GM23338 (cell line): ENCODE measurements at regions not wholly inside any gene's neighbourhood (a gene's known extent, or its start where the extent isn't known, plus 50 kb on each side); places are given as distances from the start of the nearest gene placed in this dataset.

Source experiments
- ATAC-seq: fragments of 200-7000 bp; cut with Tn5 transposase; 3 replicates; pipeline ENCODE4 v1.9.1; 2020
- DNase-seq: peaks from one replicate; pipeline ENCODE4 v3.0.0-alpha.2; 2015; ENCODE audit warnings: low spot score
- H2AFZ ChIP-seq: fragments of 200-600 bp; sonication (generic); 2 replicates; pipeline ENCODE4 v1.8.0; 2016; ENCODE audit warnings: antibody characterized with exemption, mild to moderate bottlenecking, moderate library complexity
- H3F3A ChIP-seq: fragments of 200-600 bp; sonication (generic); replicated peaks from 2 replicates; pipeline ENCODE4 v1.8.0; 2017; ENCODE audit warnings: antibody characterized with exemption, mixed run types, low read depth
- H3K27ac ChIP-seq: fragments of 200-600 bp; sonication (generic); 2 replicates; pipeline ENCODE4 v1.6.1; 2016; ENCODE audit warnings: low read depth
- H3K27me3 ChIP-seq: fragments of 200-600 bp; sonication (generic); 2 replicates; pipeline ENCODE4 v1.8.0; 2016; ENCODE audit warnings: mild to moderate bottlenecking, mixed run types, moderate library complexity; ENCODE audit not compliant: insufficient read depth
- H3K36me3 ChIP-seq: fragments of 200-600 bp; sonication (generic); 2 replicates; pipeline ENCODE4 v1.8.0; 2016; ENCODE audit warnings: mild to moderate bottlenecking; ENCODE audit not compliant: insufficient read depth
- H3K4me1 ChIP-seq: fragments of 200-600 bp; sonication (generic); 2 replicates; pipeline ENCODE4 v1.8.0; 2016; ENCODE audit warnings: mild to moderate bottlenecking, moderate library complexity; ENCODE audit not compliant: insufficient read depth
- H3K4me2 ChIP-seq: fragments of 200-600 bp; sonication (generic); 2 replicates; pipeline ENCODE4 v1.7.1; 2017; ENCODE audit warnings: mixed run types
- H3K4me3 ChIP-seq: fragments of 200-600 bp; sonication (generic); 2 replicates; pipeline ENCODE4 v1.6.1; 2016; ENCODE audit warnings: mixed run types
- H3K79me2 ChIP-seq: fragments of 200-600 bp; sonication (generic); replicated peaks from 2 replicates; pipeline ENCODE4 v1.8.0; 2017; ENCODE audit warnings: mild to moderate bottlenecking; ENCODE audit not compliant: insufficient read depth
- H3K9me2 ChIP-seq: fragments of 200-600 bp; sonication (generic); 2 replicates; pipeline ENCODE4 v1.8.0; 2017; ENCODE audit not compliant: insufficient read depth
- H4K20me1 ChIP-seq: fragments of 200-600 bp; sonication (generic); replicated peaks from 2 replicates; pipeline ENCODE4 v1.8.0; 2017; ENCODE audit warnings: mild to moderate bottlenecking; ENCODE audit not compliant: insufficient read depth
- H3K27ac Mint-ChIP-seq: 2 replicates; pipeline ENCODE4 v1.8.0; 2020; ENCODE audit warnings: inconsistent platforms, mild to moderate bottlenecking, moderate library complexity, mixed read lengths
- H3K27me3 Mint-ChIP-seq: 3 replicates; pipeline ENCODE4 v1.8.0; 2022; ENCODE audit warnings: low read depth, mild to moderate bottlenecking, moderate library complexity, mixed read lengths, inconsistent platforms; ENCODE audit not compliant: insufficient read depth, poor library complexity
- H3K36me3 Mint-ChIP-seq: 3 replicates; pipeline ENCODE4 v1.8.0; 2021; ENCODE audit warnings: low read depth, mild to moderate bottlenecking, inconsistent platforms, moderate library complexity, mixed read lengths
- H3K4me1 Mint-ChIP-seq: 3 replicates; pipeline ENCODE4 v1.8.0; 2020; ENCODE audit warnings: mild to moderate bottlenecking, inconsistent platforms, mixed read lengths
- H3K4me3 Mint-ChIP-seq: 3 replicates; pipeline ENCODE4 v1.8.0; 2021; ENCODE audit warnings: moderate library complexity, mild to moderate bottlenecking, inconsistent platforms, mixed read lengths
- H3K9me3 Mint-ChIP-seq: 3 replicates; pipeline ENCODE4 v1.8.0; 2020; ENCODE audit warnings: moderate library complexity, mild to moderate bottlenecking, inconsistent platforms, mixed read lengths
- CREB1 ChIP-seq: fragments of 250-450 bp; sonication (Bioruptor Pico); IDR thresholded peaks from 2 replicates; pipeline ENCODE4 v1.5.0; 2020; ENCODE audit warnings: low read depth, mild to moderate bottlenecking, moderate library complexity
- EZH2 ChIP-seq: fragments of 200-600 bp; sonication (generic); IDR thresholded peaks from one replicate; pipeline ENCODE4 v1.8.0; 2017; ENCODE audit warnings: antibody characterized with exemption, mild to moderate bottlenecking, low read depth; ENCODE audit not compliant: unreplicated experiment
- JUNB ChIP-seq: IDR thresholded peaks from one replicate; pipeline ENCODE4 v1.6.1; 2016; ENCODE audit warnings: antibody characterized with exemption; ENCODE audit not compliant: unreplicated experiment
- NANOG ChIP-seq: IDR thresholded peaks from 2 replicates; pipeline ENCODE4 v1.6.1; 2016; ENCODE audit warnings: antibody characterized with exemption, borderline replicate concordance
- POLR2AphosphoS5 ChIP-seq: IDR thresholded peaks from 2 replicates; pipeline ENCODE4 v1.6.1; 2016; ENCODE audit warnings: antibody characterized with exemption, low read depth
- STAT1 ChIP-seq: IDR thresholded peaks from one replicate; pipeline ENCODE4 v1.6.1; 2016; ENCODE audit warnings: antibody characterized with exemption; ENCODE audit not compliant: unreplicated experiment
- ZNF114 ChIP-seq: fragments of 250-450 bp; sonication (Bioruptor Pico); IDR thresholded peaks from 2 replicates; pipeline ENCODE4 v1.5.0; 2020; ENCODE audit warnings: mild to moderate bottlenecking, moderate library complexity
- ZNF331 ChIP-seq: fragments of 250-450 bp; sonication (Bioruptor Pico); IDR thresholded peaks from 2 replicates; pipeline ENCODE4 v1.5.0; 2020; ENCODE audit warnings: low read depth, mild to moderate bottlenecking, moderate library complexity
- TF ChIP-seq, protein P1 (sequence below): IDR thresholded peaks from 2 replicates; pipeline ENCODE4 v1.6.1; 2016; ENCODE audit warnings: antibody characterized with exemption
- TF ChIP-seq, protein P2 (sequence below), 2 experiments: fragments of 200-600 bp in 1 of 2; sonication (generic) in 1 of 2; conservative IDR thresholded peaks; 2 replicates each; pipeline versions ENCODE4 v1.5.1 to v1.6.1; 2016 to 2017; ENCODE audit warnings: antibody characterized with exemption in 2 of 2, low read depth in 2 of 2, mild to moderate bottlenecking in 2 of 2, moderate library complexity in 1 of 2
- TF ChIP-seq, protein P3 (sequence below): IDR thresholded peaks from one replicate; pipeline ENCODE4 v1.6.1; 2018; ENCODE audit warnings: antibody characterized with exemption; ENCODE audit not compliant: unreplicated experiment

DNA sequence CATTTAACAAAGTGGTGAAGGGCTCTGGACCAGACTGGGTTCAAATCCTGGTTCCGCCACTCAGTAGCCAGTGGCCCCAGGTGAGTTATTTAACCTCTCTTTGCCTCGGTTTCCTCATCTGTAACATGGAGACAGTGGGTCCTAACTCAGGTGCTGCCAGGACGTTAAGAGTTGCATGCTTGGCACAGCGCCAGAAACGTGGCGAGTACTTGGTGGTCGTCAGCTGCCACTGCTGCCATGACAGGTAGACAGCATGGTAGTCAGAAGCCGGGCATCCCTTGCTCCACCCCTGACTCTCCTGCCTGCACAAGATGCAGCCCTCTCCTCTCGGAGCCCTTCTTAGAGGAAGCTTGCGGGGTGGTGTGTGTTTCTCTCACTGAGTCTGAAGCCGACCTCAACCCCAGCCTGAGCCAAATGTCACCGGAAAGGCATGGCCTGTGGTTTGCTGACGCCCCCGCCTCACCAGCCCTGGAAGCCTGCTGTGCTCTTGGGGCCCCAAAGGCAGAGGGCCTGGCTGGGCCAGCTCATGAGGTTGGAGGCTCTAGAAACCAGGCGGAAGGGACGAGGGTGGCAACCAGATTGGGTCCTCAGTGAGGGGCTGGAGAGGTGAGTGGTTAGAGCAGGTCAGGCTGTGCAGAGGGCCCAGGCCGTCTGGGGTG is 160.8 kb upstream of the TLE3 start:
- no peaks in the 10 kb centered on the region for H3K4me1 ChIP-seq
- peaks cover 2% of the 10 kb centered on the region; the same call in 1 of the 3 replicates for H3K36me3 Mint-ChIP-seq
- H3K27ac Mint-ChIP-seq = no peak overlapping the region
- peaks cover 13% of the 10 kb centered on the region for H3K4me1 Mint-ChIP-seq
- H3K9me3 Mint-ChIP-seq = no peaks in the 10 kb centered on the region
- no peaks in the 10 kb centered on the region for H3K9me2 ChIP-seq
- H3K4me3 ChIP-seq = no peak overlapping the region
- peaks cover 6% of the 10 kb centered on the region for H3K27me3 Mint-ChIP-seq
- no peak overlapping the region for H2AFZ ChIP-seq
- no peak overlapping the region for H3K27ac ChIP-seq
- no peak overlapping the region for H3K4me2 ChIP-seq
- H3K4me3 Mint-ChIP-seq = no peak overlapping the region
- H3K27me3 ChIP-seq = no peaks in the 10 kb centered on the region
- no peaks in the 10 kb centered on the region for H3F3A ChIP-seq
- no peaks in the 10 kb centered on the region for H4K20me1 ChIP-seq
- H3K36me3 ChIP-seq = no peaks in the 10 kb centered on the region
- DNase-seq (no peak), ATAC-seq (no peak)
- H3K79me2 ChIP-seq = no peaks in the 10 kb centered on the region
- no peak for TF ChIP-seq CREB1
- no peak for TF ChIP-seq ZNF331 (CRISPR knock-in tag)
- no peak for TF ChIP-seq ZNF114 (CRISPR knock-in tag)
- no peak for TF ChIP-seq STAT1
- no peak for TF ChIP-seq JUNB

DNA sequence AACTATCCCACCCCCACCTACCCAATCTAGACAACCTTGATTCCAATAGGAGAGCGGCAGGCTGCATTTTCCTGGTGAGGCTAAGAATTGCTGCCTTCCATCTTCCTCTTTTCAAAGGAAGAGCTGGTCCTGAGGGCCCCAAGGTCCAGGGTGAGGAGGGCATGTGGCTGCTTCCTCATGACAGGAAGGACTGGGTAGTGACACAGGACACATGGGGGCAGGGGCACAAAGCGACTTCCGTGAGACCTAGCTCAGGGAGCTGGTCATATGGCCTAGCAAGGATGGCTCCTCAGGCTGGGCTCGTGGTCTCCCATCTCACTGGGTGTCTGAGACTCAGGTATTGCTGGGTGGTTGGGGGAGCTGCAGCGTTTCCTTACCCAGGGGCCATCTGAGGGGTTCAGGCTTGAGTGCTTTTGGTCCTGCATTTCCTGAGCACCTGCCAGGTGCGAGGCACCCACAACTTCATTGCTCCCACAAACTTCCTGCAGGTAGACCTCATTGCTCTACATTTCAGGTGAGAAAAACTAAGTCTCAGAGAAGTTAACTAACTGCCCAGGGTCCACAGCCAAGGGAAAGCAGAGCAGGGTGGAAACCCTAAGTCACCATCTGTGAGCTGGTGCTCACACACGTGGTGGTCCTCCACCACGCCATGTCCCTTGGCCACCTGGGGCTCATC is 160.0 kb upstream of the TLE3 start:
- no peak overlapping the region for H3K4me2 ChIP-seq
- H3K36me3 ChIP-seq = no peaks in the 10 kb centered on the region
- no peaks in the 10 kb centered on the region for H3K4me1 ChIP-seq
- TF ChIP-seq, protein P1, sequence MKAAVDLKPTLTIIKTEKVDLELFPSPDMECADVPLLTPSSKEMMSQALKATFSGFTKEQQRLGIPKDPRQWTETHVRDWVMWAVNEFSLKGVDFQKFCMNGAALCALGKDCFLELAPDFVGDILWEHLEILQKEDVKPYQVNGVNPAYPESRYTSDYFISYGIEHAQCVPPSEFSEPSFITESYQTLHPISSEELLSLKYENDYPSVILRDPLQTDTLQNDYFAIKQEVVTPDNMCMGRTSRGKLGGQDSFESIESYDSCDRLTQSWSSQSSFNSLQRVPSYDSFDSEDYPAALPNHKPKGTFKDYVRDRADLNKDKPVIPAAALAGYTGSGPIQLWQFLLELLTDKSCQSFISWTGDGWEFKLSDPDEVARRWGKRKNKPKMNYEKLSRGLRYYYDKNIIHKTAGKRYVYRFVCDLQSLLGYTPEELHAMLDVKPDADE = no peak
- no peak for TF ChIP-seq ZNF114 (CRISPR knock-in tag)
- TF ChIP-seq, protein P2, sequence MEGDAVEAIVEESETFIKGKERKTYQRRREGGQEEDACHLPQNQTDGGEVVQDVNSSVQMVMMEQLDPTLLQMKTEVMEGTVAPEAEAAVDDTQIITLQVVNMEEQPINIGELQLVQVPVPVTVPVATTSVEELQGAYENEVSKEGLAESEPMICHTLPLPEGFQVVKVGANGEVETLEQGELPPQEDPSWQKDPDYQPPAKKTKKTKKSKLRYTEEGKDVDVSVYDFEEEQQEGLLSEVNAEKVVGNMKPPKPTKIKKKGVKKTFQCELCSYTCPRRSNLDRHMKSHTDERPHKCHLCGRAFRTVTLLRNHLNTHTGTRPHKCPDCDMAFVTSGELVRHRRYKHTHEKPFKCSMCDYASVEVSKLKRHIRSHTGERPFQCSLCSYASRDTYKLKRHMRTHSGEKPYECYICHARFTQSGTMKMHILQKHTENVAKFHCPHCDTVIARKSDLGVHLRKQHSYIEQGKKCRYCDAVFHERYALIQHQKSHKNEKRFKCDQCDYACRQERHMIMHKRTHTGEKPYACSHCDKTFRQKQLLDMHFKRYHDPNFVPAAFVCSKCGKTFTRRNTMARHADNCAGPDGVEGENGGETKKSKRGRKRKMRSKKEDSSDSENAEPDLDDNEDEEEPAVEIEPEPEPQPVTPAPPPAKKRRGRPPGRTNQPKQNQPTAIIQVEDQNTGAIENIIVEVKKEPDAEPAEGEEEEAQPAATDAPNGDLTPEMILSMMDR (conservative IDR thresholded peaks at IDR 0.05; ENCODE audit: low read depth in 2 of 2) = no peak
- TF ChIP-seq, protein P3, sequence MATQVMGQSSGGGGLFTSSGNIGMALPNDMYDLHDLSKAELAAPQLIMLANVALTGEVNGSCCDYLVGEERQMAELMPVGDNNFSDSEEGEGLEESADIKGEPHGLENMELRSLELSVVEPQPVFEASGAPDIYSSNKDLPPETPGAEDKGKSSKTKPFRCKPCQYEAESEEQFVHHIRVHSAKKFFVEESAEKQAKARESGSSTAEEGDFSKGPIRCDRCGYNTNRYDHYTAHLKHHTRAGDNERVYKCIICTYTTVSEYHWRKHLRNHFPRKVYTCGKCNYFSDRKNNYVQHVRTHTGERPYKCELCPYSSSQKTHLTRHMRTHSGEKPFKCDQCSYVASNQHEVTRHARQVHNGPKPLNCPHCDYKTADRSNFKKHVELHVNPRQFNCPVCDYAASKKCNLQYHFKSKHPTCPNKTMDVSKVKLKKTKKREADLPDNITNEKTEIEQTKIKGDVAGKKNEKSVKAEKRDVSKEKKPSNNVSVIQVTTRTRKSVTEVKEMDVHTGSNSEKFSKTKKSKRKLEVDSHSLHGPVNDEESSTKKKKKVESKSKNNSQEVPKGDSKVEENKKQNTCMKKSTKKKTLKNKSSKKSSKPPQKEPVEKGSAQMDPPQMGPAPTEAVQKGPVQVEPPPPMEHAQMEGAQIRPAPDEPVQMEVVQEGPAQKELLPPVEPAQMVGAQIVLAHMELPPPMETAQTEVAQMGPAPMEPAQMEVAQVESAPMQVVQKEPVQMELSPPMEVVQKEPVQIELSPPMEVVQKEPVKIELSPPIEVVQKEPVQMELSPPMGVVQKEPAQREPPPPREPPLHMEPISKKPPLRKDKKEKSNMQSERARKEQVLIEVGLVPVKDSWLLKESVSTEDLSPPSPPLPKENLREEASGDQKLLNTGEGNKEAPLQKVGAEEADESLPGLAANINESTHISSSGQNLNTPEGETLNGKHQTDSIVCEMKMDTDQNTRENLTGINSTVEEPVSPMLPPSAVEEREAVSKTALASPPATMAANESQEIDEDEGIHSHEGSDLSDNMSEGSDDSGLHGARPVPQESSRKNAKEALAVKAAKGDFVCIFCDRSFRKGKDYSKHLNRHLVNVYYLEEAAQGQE = no peak
- no peak for TF ChIP-seq CREB1
- TF ChIP-seq POLR2AphosphoS5 = no peak
- TF ChIP-seq STAT1 = no peak
- no peak for TF ChIP-seq JUNB
- TF ChIP-seq NANOG = no peak
- TF ChIP-seq EZH2 = no peak
- TF ChIP-seq ZNF331 (CRISPR knock-in tag) = no peak
- DNase-seq (no peak), ATAC-seq (no peak)
- no peaks in the 10 kb centered on the region for H3K27me3 ChIP-seq
- Mint-ChIP-seq H3K4me3 (no peak overlapping the region), H3K9me3 (no peaks in the 10 kb centered on the region), H3K27me3 (peaks cover 6% of the 10 kb centered on the region), H3K27ac (no peak overlapping the region), H3K36me3 (peaks cover 2% of the 10 kb centered on the region; the same call in 1 of the 3 replicates), H3K4me1 (peaks cover 10% of the 10 kb centered on the region)
- H3F3A ChIP-seq = no peaks in the 10 kb centered on the region
- no peak overlapping the region for H2AFZ ChIP-seq
- no peaks in the 10 kb centered on the region for H3K9me2 ChIP-seq
- H3K79me2 ChIP-seq = no peaks in the 10 kb centered on the region
- H3K27ac ChIP-seq = no peak overlapping the region
- no peaks in the 10 kb centered on the region for H4K20me1 ChIP-seq
- H3K4me3 ChIP-seq = no peak overlapping the region
